HepG2 (cell line): ENCODE measurements at regions not wholly inside any gene's neighbourhood (a gene's known extent, or its start where the extent isn't known, plus 50 kb on each side); places are given as distances from the start of the nearest gene placed in this dataset.

Source experiments
- ATAC-seq: fragments of 200-7000 bp; cut with Tn5 transposase; 3 replicates; pipeline ENCODE4 v1.9.1; 2020; ENCODE audit warnings: mild to moderate bottlenecking, moderate library complexity
- BruUV-seq: library from RNA; stranded (reverse); fragments of 400-500 nt; replicated peaks from 2 replicates; lab custom pipeline; 2021; lab: Mats Ljungman, UMichigan
- CTCF ChIA-PET: fragments of 300-600 bp; formaldehyde crosslinking; extraction: SDS; loops from one replicate; lab custom pipeline; 2021; ENCODE audit warnings: low total read pairs, inconsistent platforms, low intra/inter-chr PET ratio; lab: Yijun Ruan, JAX
- POLR2A ChIA-PET: fragments of 350-600 bp; sonication (Branson Sonifier 250); formaldehyde crosslinking; loops from one replicate; lab custom pipeline; 2020; ENCODE audit warnings: antibody characterized with exemption, inconsistent platforms; lab: Yijun Ruan, JAX
- DNase-seq: peaks from one replicate; pipeline ENCODE4 v3.0.0-alpha.2; 2015; ENCODE audit warnings: low spot score
- FAIRE-seq: peaks from 3 replicates; lab custom pipeline; 2011; peaks lifted over from hg19 to GRCh38; lab: Jason Lieb, UNC
- H2AFZ ChIP-seq: one replicate; pipeline ENCODE4 v1.6.1; 2011; ENCODE audit warnings: low read length, inconsistent platforms
- H3K27ac ChIP-seq: fragments of 300-600 bp; 3 replicates; pipeline ENCODE4 v1.8.0; 2011; ENCODE audit warnings: mixed run types, mild to moderate bottlenecking, mixed read lengths, low read length, inconsistent platforms; ENCODE audit not compliant: insufficient read depth; ENCODE audit errors: extremely low read length
- H3K27me3 ChIP-seq, 2 experiments: fragments of 200-600 bp in 1 of 2; 2 replicates in 1 of 2; 3 replicates in 1 of 2; pipeline versions ENCODE4 v1.6.0 to v1.8.0; 2011; ENCODE audit warnings: low read length in 2 of 2, mild to moderate bottlenecking in 2 of 2, moderate library complexity in 2 of 2, inconsistent platforms in 1 of 2; ENCODE audit not compliant: insufficient read depth in 2 of 2, control insufficient read depth in 1 of 2
- H3K36me3 ChIP-seq, 2 experiments: fragments of 200-600 bp in 1 of 2; replicated peaks in 1 of 2; 2 replicates in 1 of 2; 3 replicates in 1 of 2; pipeline versions ENCODE4 v1.5.1 to v1.8.0; 2011; ENCODE audit warnings: low read length in 2 of 2, inconsistent platforms in 1 of 2; ENCODE audit not compliant: insufficient read depth in 2 of 2, control insufficient read depth in 1 of 2
- H3K4me1 ChIP-seq: 2 replicates; pipeline ENCODE4 v1.5.1; 2012; ENCODE audit warnings: low read length, inconsistent platforms; ENCODE audit not compliant: insufficient read depth
- H3K4me2 ChIP-seq: 2 replicates; pipeline ENCODE4 v1.6.0; 2011; ENCODE audit warnings: low read depth, low read length, inconsistent platforms
- H3K4me3 ChIP-seq, 3 experiments: fragments of 200-600 bp in 1 of 3; sonication (generic), shearing (Covaris generic) in 1 of 3; replicated peaks in 1 of 3; 2 replicates each; pipeline ENCODE4 v1.5.1; 2011 to 2016; ENCODE audit warnings: low read length in 3 of 3, inconsistent platforms in 2 of 3, low read depth in 2 of 3, mild to moderate bottlenecking in 2 of 3, control low read depth in 1 of 3, mixed read lengths in 1 of 3; ENCODE audit not compliant: insufficient read depth in 1 of 3
- H3K79me2 ChIP-seq: one replicate; pipeline ENCODE4 v1.6.1; 2011; ENCODE audit warnings: low read length, inconsistent platforms; ENCODE audit not compliant: insufficient read depth
- H3K9ac ChIP-seq: 2 replicates; pipeline ENCODE4 v1.6.0; 2011; ENCODE audit warnings: mild to moderate bottlenecking, low read depth, low read length, inconsistent platforms; ENCODE audit not compliant: insufficient read depth
- H3K9me3 ChIP-seq: 2 replicates; pipeline ENCODE4 v1.5.1; 2012; ENCODE audit warnings: mild to moderate bottlenecking, low read length
- H4K20me1 ChIP-seq: 2 replicates; pipeline ENCODE4 v1.6.0; 2011; ENCODE audit warnings: inconsistent platforms, mild to moderate bottlenecking, low read length, moderate library complexity; ENCODE audit not compliant: insufficient read depth
- ARNTL ChIP-seq: sonication (generic); formaldehyde crosslinking; IDR thresholded peaks from 2 replicates; pipeline ENCODE4 v1.4.0; 2020; ENCODE audit warnings: mild to moderate bottlenecking, missing genetic modification reagents
- CAMTA2 ChIP-seq: sonication (generic); formaldehyde crosslinking; IDR thresholded peaks from 2 replicates; pipeline ENCODE4 v1.4.0; 2020; ENCODE audit warnings: mild to moderate bottlenecking, missing genetic modification reagents, borderline replicate concordance
- ELF4 ChIP-seq: sonication (generic); formaldehyde crosslinking; IDR thresholded peaks from 2 replicates; pipeline ENCODE4 v1.5.0; 2020; ENCODE audit warnings: missing genetic modification reagents, mild to moderate bottlenecking, moderate library complexity, borderline replicate concordance
- FOXC1 ChIP-seq: sonication (generic); formaldehyde crosslinking; IDR thresholded peaks from 2 replicates; pipeline ENCODE4 v1.8.0; 2022; ENCODE audit warnings: mild to moderate bottlenecking, missing genetic modification reagents, borderline replicate concordance
- NONO ChIP-seq, 2 experiments: fragments of 450-650 bp in 1 of 2; sonication (generic) in 1 of 2; formaldehyde crosslinking in 1 of 2; IDR thresholded peaks in 1 of 2; conservative IDR thresholded peaks in 1 of 2; 2 replicates each; pipeline versions ENCODE4 v1.6.1 to v1.8.0; 2017 to 2022; ENCODE audit warnings: mild to moderate bottlenecking in 1 of 2, missing genetic modification reagents in 1 of 2, moderate library complexity in 1 of 2
- PITX1 ChIP-seq: sonication (generic); formaldehyde crosslinking; IDR thresholded peaks from 2 replicates; pipeline ENCODE4 v1.5.1; 2020; ENCODE audit warnings: mild to moderate bottlenecking, missing genetic modification reagents
- SETDB1 ChIP-seq: sonication (generic); formaldehyde crosslinking; IDR thresholded peaks from 2 replicates; pipeline ENCODE4 v1.5.1; 2020; ENCODE audit warnings: missing genetic modification reagents, mild to moderate bottlenecking, borderline replicate concordance
- ZFP1 ChIP-seq: IDR thresholded peaks from 2 replicates; pipeline ENCODE4 v1.6.1; 2016
- WGBS: methylation state at CpG from one replicate; pipeline ENCODE4 v1.1.6; 2017; ENCODE audit warnings: low lambda C conversion rate; 5-methylcytosine and 5-hydroxymethylcytosine counted together
- in situ Hi-C: cut with HindIII; loops from 2 replicates; pipeline ENCODE4 v1.10.0; 2017; ENCODE audit warnings: low pct_unique_long_range_greater_than_20kb; ENCODE audit not compliant: extremely low pct_ligation_motif_present
- intact Hi-C: fragments of 100-400 bp; cut with micrococcal nuclease; formaldehyde crosslinking; loops from one replicate; pipeline ENCODE4 v1.10.0; 2022; ENCODE audit not compliant: unreplicated experiment
- TF ChIP-seq, protein P1 (sequence below): sonication (generic); formaldehyde crosslinking; IDR thresholded peaks from 2 replicates; pipeline ENCODE4 v1.4.0; 2020; ENCODE audit warnings: missing genetic modification reagents
- TF ChIP-seq, protein P2 (sequence below): sonication (generic); formaldehyde crosslinking; IDR thresholded peaks from 2 replicates; pipeline ENCODE4 v1.8.0; 2022; ENCODE audit warnings: mild to moderate bottlenecking, missing genetic modification reagents, moderate library complexity

DNA sequence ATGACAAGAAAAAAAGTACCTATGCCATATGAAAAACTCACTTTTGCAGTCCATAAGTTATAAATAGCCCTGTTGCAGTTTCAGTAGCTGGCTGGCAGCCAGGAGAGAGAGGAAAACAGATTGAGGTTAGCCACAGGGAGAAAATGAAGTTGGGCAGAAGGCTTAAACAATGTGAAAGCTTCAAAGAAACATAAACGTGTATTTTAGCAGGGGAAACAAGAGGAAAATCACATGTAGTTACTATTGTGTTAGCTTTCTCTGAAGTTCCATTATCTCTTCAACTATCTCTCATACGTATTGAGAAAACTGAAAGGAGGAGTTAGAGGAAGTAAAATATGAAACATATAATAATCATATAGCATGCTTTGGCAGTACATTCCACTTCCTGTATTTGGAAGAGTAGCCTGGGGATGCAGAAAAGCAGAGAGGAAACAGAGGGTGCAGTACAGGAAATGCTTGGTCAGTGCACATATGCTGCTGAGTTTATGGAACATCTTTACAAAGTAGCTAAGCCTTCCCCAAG is 1551.1 kb downstream of the EFNB2 start:
- H4K20me1 ChIP-seq: no peaks in the 10 kb centered on the region
- no peak overlapping the region for H3K9ac ChIP-seq
- no peaks in the 10 kb centered on the region for H3K4me1 ChIP-seq
- no peaks in the 10 kb centered on the region for H3K79me2 ChIP-seq
- no peaks in the 10 kb centered on the region for H3K27me3 ChIP-seq
- no TSS peak for BruUV-seq
- H3K4me3 ChIP-seq: no peak overlapping the region
- no peak for TF ChIP-seq SETDB1 (CRISPR knock-in tag)
- TF ChIP-seq, protein P1, sequence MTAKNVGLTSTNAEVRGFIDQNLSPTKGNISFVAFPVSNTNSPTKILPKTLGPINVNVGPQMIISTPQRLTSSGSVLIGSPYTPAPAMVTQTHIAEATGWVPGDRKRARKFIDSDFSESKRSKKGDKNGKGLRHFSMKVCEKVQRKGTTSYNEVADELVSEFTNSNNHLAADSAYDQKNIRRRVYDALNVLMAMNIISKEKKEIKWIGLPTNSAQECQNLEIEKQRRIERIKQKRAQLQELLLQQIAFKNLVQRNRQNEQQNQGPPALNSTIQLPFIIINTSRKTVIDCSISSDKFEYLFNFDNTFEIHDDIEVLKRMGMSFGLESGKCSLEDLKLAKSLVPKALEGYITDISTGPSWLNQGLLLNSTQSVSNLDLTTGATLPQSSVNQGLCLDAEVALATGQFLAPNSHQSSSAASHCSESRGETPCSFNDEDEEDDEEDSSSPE (CRISPR knock-in tag): no peak
- no peak for TF ChIP-seq NONO (IDR thresholded peaks at IDR 0.05)
- no peak for TF ChIP-seq NONO (CRISPR knock-in tag; conservative IDR thresholded peaks at IDR 0.05)
- no peak for TF ChIP-seq PITX1 (CRISPR knock-in tag)
- TF ChIP-seq ARNTL (CRISPR knock-in tag): no peak
- TF ChIP-seq CAMTA2: no peak
- no peak for TF ChIP-seq FOXC1 (CRISPR knock-in tag)
- no peak for TF ChIP-seq ELF4 (CRISPR knock-in tag)
- TF ChIP-seq, protein P2, sequence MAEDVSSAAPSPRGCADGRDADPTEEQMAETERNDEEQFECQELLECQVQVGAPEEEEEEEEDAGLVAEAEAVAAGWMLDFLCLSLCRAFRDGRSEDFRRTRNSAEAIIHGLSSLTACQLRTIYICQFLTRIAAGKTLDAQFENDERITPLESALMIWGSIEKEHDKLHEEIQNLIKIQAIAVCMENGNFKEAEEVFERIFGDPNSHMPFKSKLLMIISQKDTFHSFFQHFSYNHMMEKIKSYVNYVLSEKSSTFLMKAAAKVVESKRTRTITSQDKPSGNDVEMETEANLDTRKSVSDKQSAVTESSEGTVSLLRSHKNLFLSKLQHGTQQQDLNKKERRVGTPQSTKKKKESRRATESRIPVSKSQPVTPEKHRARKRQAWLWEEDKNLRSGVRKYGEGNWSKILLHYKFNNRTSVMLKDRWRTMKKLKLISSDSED (CRISPR knock-in tag): no peak
- TF ChIP-seq ZFP1 (CRISPR knock-in tag): no peak
- ATAC-seq: no peak
- 42% methylated on average over 2 of the region's 2 CpGs for WGBS
- H3K4me2 ChIP-seq: no peak overlapping the region
- POLR2A ChIA-PET: no interaction called here
- H3K36me3 ChIP-seq: no peaks in the 10 kb centered on the region
- no peak for FAIRE-seq
- intact Hi-C loops: no loop called here
- in situ Hi-C loops: no loop called here
- peaks cover 59% of the 10 kb centered on the region for H3K9me3 ChIP-seq
- H2AFZ ChIP-seq: no peak overlapping the region
- CTCF ChIA-PET: no interaction called here
- DNase-seq: no peak
- no peak overlapping the region for H3K27ac ChIP-seq
